SK-N-SH (cell line): ENCODE measurements at regions not wholly inside any gene's neighbourhood (a gene's known extent, or its start where the extent isn't known, plus 50 kb on each side); places are given as distances from the start of the nearest gene placed in this dataset.

Experiments used
- CTCF ChIA-PET: fragments of 300-600, 350-600 bp; formaldehyde crosslinking; extraction: SDS; loops from one replicate; lab custom pipeline; 2021; lab: Yijun Ruan, JAX
- POLR2A ChIA-PET: fragments of 350-600 bp; sonication (Branson Sonifier 250); formaldehyde crosslinking; extraction: SDS; loops from one replicate; lab custom pipeline; 2020; ENCODE audit warnings: antibody characterized with exemption, inconsistent platforms; lab: Yijun Ruan, JAX
- DNase-seq: peaks from one replicate; pipeline ENCODE4 v3.0.0; 2012
- H2AFZ ChIP-seq: fragments of 200-600 bp; sonication (generic); 2 replicates; pipeline ENCODE4 v1.8.1; 2016; ENCODE audit warnings: antibody characterized with exemption, mild to moderate bottlenecking, low read depth
- H3F3A ChIP-seq: fragments of 200-600 bp; sonication (generic); replicated peaks from 2 replicates; pipeline ENCODE3; 2016; ENCODE audit warnings: antibody characterized with exemption, mild to moderate bottlenecking; ENCODE audit not compliant: insufficient read depth
- H3K27ac ChIP-seq, 2 experiments: fragments of 200-500 bp in 1 of 2; fragments of 200-600 bp in 1 of 2; sonication (Bioruptor generic) in 1 of 2; sonication (generic), shearing (Covaris generic) in 1 of 2; 2 replicates each; pipeline versions ENCODE4 v1.5.1 to v1.6.1; 2014 to 2016; ENCODE audit warnings: low read depth in 2 of 2, inconsistent platforms in 1 of 2, low read length in 1 of 2, mild to moderate bottlenecking in 1 of 2, mixed read lengths in 1 of 2
- H3K27me3 ChIP-seq: fragments of 200-600 bp; sonication (generic), shearing (Covaris generic); 2 replicates; pipeline ENCODE4 v1.6.1; 2016; ENCODE audit warnings: mixed run types; ENCODE audit not compliant: insufficient read depth
- H3K36me3 ChIP-seq, 2 experiments: fragments of 200-500 bp in 1 of 2; fragments of 200-600 bp in 1 of 2; sonication (Bioruptor generic) in 1 of 2; sonication (generic) in 1 of 2; replicated peaks in 1 of 2; 2 replicates each; pipeline versions ENCODE3 to v1.5.1; 2014 to 2016; ENCODE audit warnings: low read length in 1 of 2, mild to moderate bottlenecking in 1 of 2; ENCODE audit not compliant: insufficient read depth in 2 of 2, control insufficient read depth in 1 of 2
- H3K4me1 ChIP-seq, 2 experiments: fragments of 200-500 bp in 1 of 2; fragments of 200-600 bp in 1 of 2; sonication (Bioruptor generic) in 1 of 2; sonication (generic), shearing (Covaris generic) in 1 of 2; 2 replicates each; pipeline versions ENCODE4 v1.5.1 to v1.6.1; 2014 to 2016; ENCODE audit warnings: low read depth in 1 of 2, low read length in 1 of 2, mixed run types in 1 of 2; ENCODE audit not compliant: insufficient read depth in 2 of 2, control insufficient read depth in 1 of 2
- H3K4me2 ChIP-seq: fragments of 200-600 bp; sonication (generic), shearing (Covaris generic); 2 replicates; pipeline ENCODE4 v1.6.1; 2017; ENCODE audit warnings: mixed run types
- H3K4me3 ChIP-seq, 2 experiments: fragments of 200-500 bp in 1 of 2; fragments of 200-600 bp in 1 of 2; sonication (Bioruptor generic) in 1 of 2; sonication (generic), shearing (Covaris generic) in 1 of 2; 2 replicates each; pipeline versions ENCODE4 v1.5.1 to v1.8.1; 2014 to 2016; ENCODE audit warnings: low read depth in 2 of 2, inconsistent platforms in 1 of 2, low read length in 1 of 2, mild to moderate bottlenecking in 1 of 2, mixed read lengths in 1 of 2, moderate library complexity in 1 of 2
- H3K79me2 ChIP-seq: fragments of 200-600 bp; sonication (generic); 2 replicates; pipeline ENCODE4 v1.8.1; 2017; ENCODE audit warnings: mild to moderate bottlenecking; ENCODE audit not compliant: insufficient read depth
- H3K9ac ChIP-seq: fragments of 200-600 bp; sonication (generic); 2 replicates; pipeline ENCODE4 v1.6.1; 2017; ENCODE audit warnings: mixed run types
- H3K9me2 ChIP-seq: fragments of 200-600 bp; sonication (generic); 2 replicates; pipeline ENCODE4 v1.6.1; 2017; ENCODE audit warnings: mixed run types
- H3K9me3 ChIP-seq: fragments of 200-600 bp; sonication (generic); 2 replicates; pipeline ENCODE4 v1.6.1; 2017; ENCODE audit warnings: mixed run types, mild to moderate bottlenecking, moderate library complexity
- H4K20me1 ChIP-seq: fragments of 200-600 bp; sonication (generic); 2 replicates; pipeline ENCODE4 v1.6.1; 2017; ENCODE audit warnings: mild to moderate bottlenecking, mixed run types; ENCODE audit not compliant: insufficient read depth
- CHD2 ChIP-seq: fragments of 150-350 bp; IDR thresholded peaks from 2 replicates; pipeline ENCODE4 v1.6.1; 2018; ENCODE audit warnings: low read length; ENCODE audit not compliant: partially characterized antibody
- FOSL2 ChIP-seq: IDR thresholded peaks from 2 replicates; pipeline ENCODE4 v1.4.0; 2012; ENCODE audit warnings: low read depth, mild to moderate bottlenecking, moderate library complexity, borderline replicate concordance
- GABPA ChIP-seq: IDR thresholded peaks from 2 replicates; pipeline ENCODE4 v1.4.0; 2012; ENCODE audit warnings: low read depth, mild to moderate bottlenecking
- JUND ChIP-seq: IDR thresholded peaks from 2 replicates; pipeline ENCODE4 v1.4.0; 2012
- NRF1 ChIP-seq: IDR thresholded peaks from 2 replicates; pipeline ENCODE4 v1.6.1; 2012; ENCODE audit warnings: low read depth, mild to moderate bottlenecking, low read length
- PBX3 ChIP-seq: IDR thresholded peaks from 2 replicates; pipeline ENCODE4; 2012
- POLR2AphosphoS5 ChIP-seq: IDR thresholded peaks from 2 replicates; pipeline ENCODE4 v1.6.1; 2012; ENCODE audit warnings: low read depth, low read length
- REST ChIP-seq: IDR thresholded peaks from 2 replicates; pipeline ENCODE4 v1.6.1; 2012; ENCODE audit warnings: mild to moderate bottlenecking, low read depth, low read length, moderate library complexity
- RXRA ChIP-seq: IDR thresholded peaks from 2 replicates; pipeline ENCODE4 v1.4.0; 2012; ENCODE audit warnings: low read depth, mild to moderate bottlenecking, borderline replicate concordance
- SMC3 ChIP-seq: IDR thresholded peaks from 2 replicates; pipeline ENCODE4 v1.6.1; 2012; ENCODE audit warnings: low read depth, low read length, improper control_type of control experiment
- TCF12 ChIP-seq: IDR thresholded peaks from 2 replicates; pipeline ENCODE4 v1.4.0; 2012
- USF1 ChIP-seq: IDR thresholded peaks from 2 replicates; pipeline ENCODE4 v1.4.0; 2012; ENCODE audit warnings: low read depth, borderline replicate concordance
- USF2 ChIP-seq: fragments of 150-350 bp; IDR thresholded peaks from 2 replicates; pipeline ENCODE4 v1.6.1; 2017; ENCODE audit warnings: antibody characterized with exemption, low read length, low read depth, borderline replicate concordance
- YY1 ChIP-seq: IDR thresholded peaks from 2 replicates; pipeline ENCODE4 v1.4.0; 2012; ENCODE audit warnings: low read depth, mild to moderate bottlenecking
- WGBS: methylation state at CpG from one replicate; pipeline ENCODE4 v1.1.6; 2017; ENCODE audit warnings: low lambda C conversion rate; 5-methylcytosine and 5-hydroxymethylcytosine counted together

GRCh38 chr3:6516694-6517093 is 344.2 kb upstream of the GRM7 start (continued):
- no peak for TF ChIP-seq REST

- DNase-seq = no peak
- ChIA-PET CTCF (no interaction called here), POLR2A (no interaction called here)
- Histone ChIP-seq H3F3A (no peaks in the 10 kb centered on the region), H3K4me1 (no peaks in the 10 kb centered on the region), H3K4me3 (no peak overlapping the region), H2AFZ (no peak overlapping the region), H3K27ac (no peak overlapping the region), H4K20me1 (no peaks in the 10 kb centered on the region), H3K9ac (no peak overlapping the region), H3K9me2 (no peaks in the 10 kb centered on the region; the same call in 1 of the 2 replicates), H3K4me2 (no peak overlapping the region), H3K27me3 (no peaks in the 10 kb centered on the region), H3K79me2 (no peaks in the 10 kb centered on the region), H3K36me3 (no peaks in the 10 kb centered on the region), H3K9me3 (no peaks in the 10 kb centered on the region)
- 21% methylated on average over 6 of the region's 6 CpGs for WGBS
- TF ChIP-seq USF2 (no peak), GABPA (no peak), SMC3 (no peak)
Measured at GRCh38 chr3:6518709-6519345, 342.1 kb upstream of the GRM7 start.

GRCh38 chr3:6521369-6522113 is 339.4 kb upstream of the GRM7 start:
- no peaks in the 10 kb centered on the region for H3K27me3 ChIP-seq
- no peaks in the 10 kb centered on the region for H3K36me3 ChIP-seq
- no peaks in the 10 kb centered on the region for H4K20me1 ChIP-seq
- no peak for DNase-seq
- H3K27ac ChIP-seq = no peak overlapping the region
- no peak overlapping the region for H3K4me2 ChIP-seq
- ChIA-PET POLR2A (no interaction called here), CTCF (no interaction called here)
- H2AFZ ChIP-seq = no peak overlapping the region
- H3K4me1 ChIP-seq = no peaks in the 10 kb centered on the region
- H3K9me3 ChIP-seq = no peaks in the 10 kb centered on the region; the same call in 1 of the 2 replicates
- no peak overlapping the region for H3K4me3 ChIP-seq
- no peaks in the 10 kb centered on the region for H3F3A ChIP-seq
- H3K9ac ChIP-seq = no peak overlapping the region
- H3K79me2 ChIP-seq = no peaks in the 10 kb centered on the region
- H3K9me2 ChIP-seq = no peaks in the 10 kb centered on the region; the same call in 1 of the 2 replicates
- 5% methylated on average over 2 of the region's 2 CpGs for WGBS
- TF ChIP-seq CHD2 (no peak), REST (no peak), POLR2AphosphoS5 (no peak), YY1 (no peak), FOSL2 (no peak), NRF1 (no peak), USF1 (no peak), RXRA (no peak), TCF12 (no peak), JUND (no peak), PBX3 (no peak)
